K562 (cell line): ENCODE measurements at regions not wholly inside any gene's neighbourhood (a gene's known extent, or its start where the extent isn't known, plus 50 kb on each side); places are given as distances from the start of the nearest gene placed in this dataset.

ENCODE experiments used
- ATAC-seq: fragments of 200-7000 bp; cut with Tn5 transposase; 3 replicates; pipeline ENCODE4 v1.9.1; 2020; ENCODE audit warnings: moderate library complexity
- BruUV-seq: library from RNA; stranded (reverse); fragments of 400-500 nt; replicated peaks from 2 replicates; lab custom pipeline; 2021; lab: Mats Ljungman, UMichigan
- CTCF ChIA-PET: fragments of 300-600 bp; formaldehyde crosslinking; extraction: SDS; loops from one replicate; lab custom pipeline; 2021; ENCODE audit warnings: low intra/inter-chr PET ratio; lab: Yijun Ruan, JAX
- POLR2A ChIA-PET: fragments of 300-600, 350-650 bp; sonication (Branson Sonifier 250); formaldehyde crosslinking; extraction: SDS; loops from one replicate; lab custom pipeline; 2021; ENCODE audit warnings: antibody characterized with exemption, inconsistent platforms; lab: Yijun Ruan, JAX
- DNase-seq, 4 experiments: peaks; one replicate each; pipeline versions ENCODE4 v3.0.0 to v3.0.0-alpha.2; 2011 to 2018; ENCODE audit warnings: low spot score in 3 of 4, mixed read lengths in 3 of 4; ENCODE audit errors: extremely low read depth in 1 of 4
- FAIRE-seq: peaks from 2 replicates; lab custom pipeline; 2011; peaks lifted over from hg19 to GRCh38; lab: Jason Lieb, UNC
- H2AFZ ChIP-seq: 2 replicates; pipeline ENCODE4 v1.6.0; 2011; ENCODE audit warnings: low read depth, low read length, control low read depth, inconsistent platforms
- H3K27ac ChIP-seq: fragments of 200-600 bp; 3 replicates; pipeline ENCODE4 v1.8.0; 2011; ENCODE audit warnings: low read depth, mild to moderate bottlenecking, control low read depth, inconsistent platforms, low read length, moderate library complexity, mixed read lengths; ENCODE audit errors: extremely low read depth
- H3K27me3 ChIP-seq, 2 experiments: fragments of 300-600 bp in 1 of 2; 2 replicates in 1 of 2; 3 replicates in 1 of 2; pipeline versions ENCODE4 v1.6.0 to v1.8.0; 2011; ENCODE audit warnings: inconsistent platforms in 2 of 2, low read length in 2 of 2, mild to moderate bottlenecking in 1 of 2, mixed read lengths in 1 of 2, moderate library complexity in 1 of 2; ENCODE audit not compliant: control insufficient read depth in 2 of 2, insufficient read depth in 2 of 2
- H3K36me3 ChIP-seq: fragments of 300-600 bp; 3 replicates; pipeline ENCODE4 v1.8.0; 2011; ENCODE audit warnings: mild to moderate bottlenecking, low read length, inconsistent platforms; ENCODE audit not compliant: control insufficient read depth, insufficient read depth
- H3K4me1 ChIP-seq, 2 experiments: fragments of 200-600 bp in 1 of 2; replicated peaks in 1 of 2; 2 replicates in 1 of 2; 3 replicates in 1 of 2; pipeline versions ENCODE4 v1.5.1 to v1.8.0; 2011; ENCODE audit warnings: inconsistent platforms in 2 of 2, low read length in 2 of 2, mild to moderate bottlenecking in 1 of 2, mixed read lengths in 1 of 2, moderate library complexity in 1 of 2; ENCODE audit not compliant: control insufficient read depth in 2 of 2, insufficient read depth in 2 of 2
- H3K4me2 ChIP-seq: 2 replicates; pipeline ENCODE4 v1.6.1; 2011; ENCODE audit warnings: low read length, control low read depth, inconsistent platforms, mixed read lengths; ENCODE audit not compliant: insufficient read depth
- H3K4me3 ChIP-seq: fragments of 200-600 bp; sonication (generic), shearing (Covaris generic); 2 replicates; pipeline ENCODE4 v1.5.1; 2016; ENCODE audit warnings: control low read depth, inconsistent platforms
- H3K79me2 ChIP-seq: fragments of 200-600 bp; 3 replicates; pipeline ENCODE4 v1.8.0; 2011; ENCODE audit warnings: low read length, inconsistent platforms; ENCODE audit not compliant: control insufficient read depth, insufficient read depth
- H3K9ac ChIP-seq, 2 experiments: 2 replicates each; pipeline versions ENCODE4 v1.6.0 to v1.6.1; 2011; ENCODE audit warnings: low read depth in 2 of 2, low read length in 2 of 2, control low read depth in 1 of 2, inconsistent platforms in 1 of 2, mild to moderate bottlenecking in 1 of 2, mixed read lengths in 1 of 2; ENCODE audit not compliant: insufficient read depth in 1 of 2
- H3K9me1 ChIP-seq: one replicate; pipeline ENCODE4 v1.6.0; 2011; ENCODE audit warnings: inconsistent platforms, mild to moderate bottlenecking, low read length, moderate library complexity; ENCODE audit not compliant: control insufficient read depth, insufficient read depth
- H3K9me3 ChIP-seq: replicated peaks from 2 replicates; pipeline ENCODE4 v1.5.1; 2011; ENCODE audit warnings: low read depth, low read length, inconsistent platforms; ENCODE audit not compliant: control insufficient read depth, insufficient read depth
- H4K20me1 ChIP-seq: replicated peaks from 2 replicates; pipeline ENCODE4 v1.6.1; 2011; ENCODE audit warnings: low read length, inconsistent platforms, mixed read lengths; ENCODE audit not compliant: control insufficient read depth, insufficient read depth
- CHAMP1 ChIP-seq: fragments of 450-650 bp; IDR thresholded peaks from 2 replicates; pipeline ENCODE4 v1.6.1; 2016; ENCODE audit warnings: mild to moderate bottlenecking
- DIDO1 ChIP-seq: fragments of 450-650 bp; IDR thresholded peaks from 2 replicates; pipeline ENCODE4 v1.6.1; 2016; ENCODE audit warnings: low read depth, missing biosample characterization, missing genetic modification characterization
- DNMT1 ChIP-seq: fragments of 450-650 bp; IDR thresholded peaks from 2 replicates; pipeline ENCODE4 v1.6.1; 2016; ENCODE audit warnings: antibody characterized with exemption, mild to moderate bottlenecking
- ETV5 ChIP-seq: sonication (generic); formaldehyde crosslinking; IDR thresholded peaks from 2 replicates; pipeline ENCODE4 v1.4.0; 2020; ENCODE audit warnings: low read depth, mild to moderate bottlenecking, missing genetic modification reagents
- NFIC ChIP-seq: fragments of 450-650 bp; IDR thresholded peaks from 2 replicates; pipeline ENCODE4 v1.6.1; 2017; ENCODE audit warnings: mild to moderate bottlenecking, inconsistent platforms
- NFXL1 ChIP-seq: fragments of 450-650 bp; formaldehyde crosslinking; IDR thresholded peaks from 2 replicates; pipeline ENCODE4 v1.4.0; 2021; ENCODE audit warnings: mild to moderate bottlenecking
- NFYB ChIP-seq: IDR thresholded peaks from 2 replicates; pipeline ENCODE4 v1.6.1; 2011; ENCODE audit warnings: mild to moderate bottlenecking, moderate library complexity; ENCODE audit not compliant: insufficient read length; ENCODE audit errors: extremely low read depth
- WGBS: fragments of 100-300 bp; shearing (Covaris generic); methylation state at CpG from one replicate; pipeline ENCODE4 v1.1.6; 2016; ENCODE audit warnings: low coverage, mixed read lengths; ENCODE audit not compliant: insufficient coverage; ENCODE audit errors: missing lambda C conversion rate; 5-methylcytosine and 5-hydroxymethylcytosine counted together
- in situ Hi-C: fragments of 300-500 bp; cut with MboI; formaldehyde crosslinking; loops from 4 replicates; pipeline ENCODE4 v1.15.0; 2018; ENCODE audit warnings: inconsistent platforms, mixed read lengths
- intact Hi-C: fragments of 100-400 bp; cut with micrococcal nuclease; formaldehyde crosslinking; loops from 2 replicates; pipeline ENCODE4 v1.14.2; 2022

DNA sequence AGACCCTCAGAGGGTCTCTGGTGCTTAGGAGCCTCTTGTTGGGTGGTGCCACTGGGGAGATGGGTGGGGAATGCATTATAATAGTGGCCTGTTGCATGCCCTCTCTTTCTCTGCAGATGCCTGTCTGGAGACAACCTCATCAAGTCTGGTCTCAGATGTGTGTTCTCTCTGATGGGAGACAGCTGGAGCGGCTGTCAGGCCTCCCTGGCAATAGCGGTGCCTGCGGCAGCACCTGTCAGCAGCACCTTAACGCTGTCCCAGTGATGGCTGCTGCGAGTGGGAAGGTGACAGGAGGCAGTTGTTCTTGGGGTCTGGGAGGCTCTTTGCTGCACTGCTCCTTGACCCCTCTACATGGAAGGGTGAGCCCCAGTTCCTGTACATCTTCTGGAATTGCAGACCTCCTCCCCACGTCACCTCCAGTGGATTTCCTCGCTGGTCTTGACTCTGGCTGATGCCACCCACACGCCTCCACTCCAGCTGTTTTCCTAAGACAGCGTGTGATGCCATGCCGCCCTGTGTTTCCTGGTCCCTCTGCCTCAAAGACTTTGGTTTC lies 63.3 kb upstream of the BLCAP start (continued):
- TF ChIP-seq CHAMP1: no peak
- TF ChIP-seq NFXL1 (CRISPR knock-in tag): no peak

GRCh38 chr20:37586078-37586477 lies 58.4 kb upstream of the BLCAP start:
- Histone ChIP-seq H2AFZ (no peak overlapping the region), H3K9ac (no peak overlapping the region), H3K4me2 (no peak overlapping the region), H3K4me1 (no peaks in the 10 kb centered on the region), H3K9me1 (no peaks in the 10 kb centered on the region), H3K4me3 (no peak overlapping the region), H4K20me1 (no peaks in the 10 kb centered on the region), H3K27me3 (peaks cover 2 to 17% of the 10 kb centered on the region in 2 experiments; a peak in 4 of 5 replicates), H3K79me2 (no peaks in the 10 kb centered on the region), H3K27ac (no peak overlapping the region), H3K9me3 (no peaks in the 10 kb centered on the region), H3K36me3 (no peaks in the 10 kb centered on the region)
- no TSS peak for BruUV-seq
- WGBS: 0% methylated on average over 2 of the region's 2 CpGs
- POLR2A ChIA-PET: no interaction called here
- TF ChIP-seq NFYB (no peak), DNMT1 (no peak), DIDO1 (tag) (no peak), NFIC (no peak), ETV5 (no peak)
- in situ Hi-C loops (no loop called here), intact Hi-C loops (no loop called here)
- no peak for DNase-seq
- no peak for FAIRE-seq
- CTCF ChIA-PET: no interaction called here
- no peak for ATAC-seq
